ENCODE measurements at regions not wholly inside any gene's neighbourhood (a gene's known extent, or its start where the extent isn't known, plus 50 kb on each side); places are given as distances from the start of the nearest gene placed in this dataset.

- Histone ChIP-seq H3K9me3 (ENCODE audit: insufficient read depth, low read length, severe bottlenecking) (no peaks in the 10 kb centered on the region), H3K27me3 (ENCODE audit: insufficient read depth, low read length, poor library complexity) (no peaks in the 10 kb centered on the region), H3K9ac (ENCODE audit: low read depth, low read length) (no peak overlapping the region), H2AFZ (ENCODE audit: low read depth, low read length) (no peak overlapping the region), H4K20me1 (ENCODE audit: insufficient read depth, low read length) (no peaks in the 10 kb centered on the region), H3K79me2 (ENCODE audit: insufficient read depth, low read length) (no peaks in the 10 kb centered on the region), H3K4me1 (ENCODE audit: insufficient read depth, low read length) (no peaks in the 10 kb centered on the region), H3K27ac (ENCODE audit: low read length) (no peak overlapping the region), H3K36me3 (ENCODE audit: insufficient read depth, low read length) (no peaks in the 10 kb centered on the region), H3K4me2 (ENCODE audit: insufficient read depth, low read length) (no peak overlapping the region), H3K4me3 (ENCODE audit: low read depth in 1 of 2, low read length in 2 of 2) (no peak overlapping the region)
- no peak for ATAC-seq (ENCODE audit: insufficient read depth, low read depth)
- TF ChIP-seq CTCF (IDR thresholded peaks at IDR 0.05; ENCODE audit: borderline replicate concordance, extremely low read depth, low read length, poor library complexity, severe bottlenecking) (no peak), EZH2 (IDR thresholded peaks at IDR 0.05; ENCODE audit: borderline replicate concordance, low read depth, low read length, severe bottlenecking) (no peak)
- DNase-seq, result no peak
These were observed 218.0 kb upstream of the ADRA1B start for GRCh38 chr5:159698322-159698721.

GRCh38 chr5:159700016-159700415 is 216.3 kb upstream of the ADRA1B start:
- Histone ChIP-seq H3K27me3 (ENCODE audit: insufficient read depth, low read length, poor library complexity) (no peaks in the 10 kb centered on the region), H3K27ac (ENCODE audit: low read length) (no peak overlapping the region), H3K79me2 (ENCODE audit: insufficient read depth, low read length) (no peaks in the 10 kb centered on the region), H3K36me3 (ENCODE audit: insufficient read depth, low read length) (no peaks in the 10 kb centered on the region), H2AFZ (ENCODE audit: low read depth, low read length) (no peak overlapping the region), H3K4me2 (ENCODE audit: insufficient read depth, low read length) (no peak overlapping the region), H4K20me1 (ENCODE audit: insufficient read depth, low read length) (no peaks in the 10 kb centered on the region), H3K4me3 (ENCODE audit: low read depth in 1 of 2, low read length in 2 of 2) (no peak overlapping the region), H3K9ac (ENCODE audit: low read depth, low read length) (no peak overlapping the region), H3K4me1 (ENCODE audit: insufficient read depth, low read length) (no peaks in the 10 kb centered on the region), H3K9me3 (ENCODE audit: insufficient read depth, low read length, severe bottlenecking) (no peaks in the 10 kb centered on the region)
- DNase-seq (no peak), ATAC-seq (ENCODE audit: insufficient read depth, low read depth) (no peak)
- no peak for TF ChIP-seq EZH2 (IDR thresholded peaks at IDR 0.05; ENCODE audit: borderline replicate concordance, low read depth, low read length, severe bottlenecking)
- TF ChIP-seq CTCF (IDR thresholded peaks at IDR 0.05; ENCODE audit: borderline replicate concordance, extremely low read depth, low read length, poor library complexity, severe bottlenecking), result no peak

GRCh38 chr5:159702301-159702700 is 214.0 kb upstream of the ADRA1B start:
- ATAC-seq (ENCODE audit: insufficient read depth, low read depth), result no peak
- no peaks in the 10 kb centered on the region for H4K20me1 ChIP-seq (ENCODE audit: insufficient read depth, low read length)
- H3K9ac ChIP-seq (ENCODE audit: low read depth, low read length), result no peak overlapping the region

More at GRCh38 chr5:159702301-159702700, 214.0 kb upstream of the ADRA1B start:
- no peak overlapping the region for H3K27ac ChIP-seq (ENCODE audit: low read length)
- H3K27me3 ChIP-seq (ENCODE audit: insufficient read depth, low read length, poor library complexity), result no peaks in the 10 kb centered on the region
- DNase-seq, result no peak
- no peaks in the 10 kb centered on the region for H3K9me3 ChIP-seq (ENCODE audit: insufficient read depth, low read length, severe bottlenecking)
- no peak for TF ChIP-seq EZH2 (IDR thresholded peaks at IDR 0.05; ENCODE audit: borderline replicate concordance, low read depth, low read length, severe bottlenecking)
- TF ChIP-seq CTCF (IDR thresholded peaks at IDR 0.05; ENCODE audit: borderline replicate concordance, extremely low read depth, low read length, poor library complexity, severe bottlenecking), result no peak
- no peaks in the 10 kb centered on the region for H3K36me3 ChIP-seq (ENCODE audit: insufficient read depth, low read length)
- H3K4me2 ChIP-seq (ENCODE audit: insufficient read depth, low read length), result no peak overlapping the region
- no peaks in the 10 kb centered on the region for H3K79me2 ChIP-seq (ENCODE audit: insufficient read depth, low read length)
- H3K4me3 ChIP-seq (ENCODE audit: low read depth in 1 of 2, low read length in 2 of 2), result no peak overlapping the region
- no peak overlapping the region for H2AFZ ChIP-seq (ENCODE audit: low read depth, low read length)
- H3K4me1 ChIP-seq (ENCODE audit: insufficient read depth, low read length), result no peaks in the 10 kb centered on the region
